ENCODE measurements at regions not wholly inside any gene's neighbourhood (a gene's known extent, or its start where the extent isn't known, plus 50 kb on each side); places are given as distances from the start of the nearest gene placed in this dataset.

GRCh38 chrY:7796128-7796527 is 884.6 kb upstream of the AMELY start:
- no peak for TF ChIP-seq POLR2A (IDR thresholded peaks at IDR 0.05)
- TF ChIP-seq CTCF (IDR thresholded peaks at IDR 0.05): no peak
